ENCODE measurements at regions not wholly inside any gene's neighbourhood (a gene's known extent, or its start where the extent isn't known, plus 50 kb on each side); places are given as distances from the start of the nearest gene placed in this dataset.

DNA sequence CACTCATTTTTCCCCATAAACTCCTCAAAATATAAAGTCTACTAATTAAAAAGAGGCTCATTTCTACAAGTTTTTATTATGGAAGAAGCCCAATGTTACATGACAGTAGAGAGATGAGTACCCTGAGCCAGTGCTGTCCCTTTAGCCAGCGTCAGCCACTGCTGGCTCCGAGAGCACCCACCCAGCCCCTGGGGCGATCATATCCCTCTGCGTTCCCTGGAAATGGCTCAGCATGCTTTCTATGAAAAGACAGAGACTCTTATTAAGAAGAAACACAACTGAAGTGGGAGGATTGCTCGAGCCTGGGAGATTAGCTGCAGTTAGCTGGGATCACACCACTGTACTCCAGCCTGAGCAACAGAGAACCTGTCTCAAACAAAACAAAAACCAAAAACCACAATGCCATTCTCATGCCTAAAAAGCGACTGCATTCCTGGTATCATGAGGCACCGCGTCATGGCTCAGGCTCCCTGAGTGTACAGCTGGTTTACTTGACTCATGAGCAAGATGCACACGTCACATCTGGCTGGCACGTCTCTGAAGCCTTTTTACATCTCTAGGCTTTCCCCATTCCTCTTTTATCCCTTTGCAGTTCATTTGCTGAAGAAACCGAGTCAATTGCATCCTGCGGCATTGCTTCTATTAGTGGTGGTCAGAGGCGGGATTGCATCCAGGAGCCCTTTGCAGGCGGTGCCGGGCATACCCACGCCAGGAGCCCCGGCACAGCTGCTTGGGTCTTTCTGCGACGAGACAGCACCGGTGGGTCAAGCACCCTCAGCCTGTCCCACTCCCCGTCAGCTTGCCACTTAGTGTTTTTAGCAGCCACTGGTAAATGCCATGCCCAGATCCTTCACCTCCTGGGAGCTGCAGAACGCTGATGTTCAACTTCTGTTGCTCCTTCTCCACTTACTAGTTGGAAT lies 119.9 kb downstream of the CTTN start:
- peak; percentile 53 for DNase-seq (ENCODE audit: low read depth, low spot score)
- H3K27ac ChIP-seq, result no peak overlapping the region

GRCh38 chr11:70519117-70519516 lies 120.8 kb downstream of the CTTN start:
- no peak for DNase-seq (ENCODE audit: low read depth, low spot score)
- H3K27ac ChIP-seq, result no peak overlapping the region

- H3K27ac ChIP-seq, result no peak overlapping the region
- no peak for DNase-seq (ENCODE audit: low read depth, low spot score)
These were observed 123.4 kb downstream of the CTTN start for GRCh38 chr11:70521475-70522308.

DNA sequence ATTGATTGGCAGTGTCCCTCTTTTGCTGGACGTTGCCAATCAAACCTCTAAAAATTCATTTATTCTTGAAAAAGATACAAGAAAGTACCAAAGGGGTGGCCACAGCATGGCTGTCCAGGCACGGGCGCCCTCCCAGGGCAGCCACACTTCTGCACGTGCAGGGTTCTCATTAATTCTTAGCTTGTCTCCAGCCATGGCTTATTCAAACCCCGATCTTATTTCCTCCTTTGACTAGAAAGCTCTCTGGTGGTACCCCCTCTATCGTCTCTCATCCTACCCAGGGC lies 123.9 kb downstream of the CTTN start:
- no peak for DNase-seq (ENCODE audit: low read depth, low spot score)
- H3K27ac ChIP-seq, result no peak overlapping the region

DNA sequence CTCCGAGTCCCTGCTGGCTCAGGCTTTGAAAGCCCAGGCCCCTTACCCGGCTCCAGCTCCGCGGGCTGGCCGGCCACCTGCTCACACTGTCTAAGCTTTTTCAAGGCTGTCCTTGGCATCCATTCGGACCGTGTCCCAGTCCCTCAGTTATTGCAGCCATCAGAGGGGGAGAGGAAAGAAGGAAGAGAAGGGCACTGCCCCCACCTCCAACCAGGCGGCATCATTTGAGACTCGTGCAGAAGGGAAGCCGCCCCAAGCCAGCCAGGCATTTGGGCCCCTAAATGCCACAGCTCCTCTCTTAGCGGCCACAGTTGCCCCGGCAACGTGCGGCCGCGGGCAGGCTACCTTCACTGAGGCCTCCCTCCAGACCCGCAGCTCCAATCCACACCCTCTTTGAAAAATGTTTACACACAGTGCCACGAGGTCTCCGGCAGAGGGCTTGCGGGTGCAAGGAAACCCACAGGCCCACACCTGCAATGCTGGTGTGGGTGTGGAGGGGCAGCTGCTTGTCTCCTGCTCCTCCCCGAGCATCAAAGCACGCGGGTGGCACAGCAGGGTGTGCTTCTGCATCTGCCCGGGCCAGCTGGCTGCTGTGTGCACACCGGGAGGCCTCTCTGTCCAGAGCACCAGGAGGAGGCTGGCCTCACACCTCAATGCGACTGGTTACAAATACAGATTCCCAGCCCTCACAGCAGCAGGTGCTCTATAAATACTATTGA lies 124.4 kb downstream of the CTTN start:
- no peak overlapping the region for H3K27ac ChIP-seq
- no peak for DNase-seq (ENCODE audit: low read depth, low spot score)

DNA sequence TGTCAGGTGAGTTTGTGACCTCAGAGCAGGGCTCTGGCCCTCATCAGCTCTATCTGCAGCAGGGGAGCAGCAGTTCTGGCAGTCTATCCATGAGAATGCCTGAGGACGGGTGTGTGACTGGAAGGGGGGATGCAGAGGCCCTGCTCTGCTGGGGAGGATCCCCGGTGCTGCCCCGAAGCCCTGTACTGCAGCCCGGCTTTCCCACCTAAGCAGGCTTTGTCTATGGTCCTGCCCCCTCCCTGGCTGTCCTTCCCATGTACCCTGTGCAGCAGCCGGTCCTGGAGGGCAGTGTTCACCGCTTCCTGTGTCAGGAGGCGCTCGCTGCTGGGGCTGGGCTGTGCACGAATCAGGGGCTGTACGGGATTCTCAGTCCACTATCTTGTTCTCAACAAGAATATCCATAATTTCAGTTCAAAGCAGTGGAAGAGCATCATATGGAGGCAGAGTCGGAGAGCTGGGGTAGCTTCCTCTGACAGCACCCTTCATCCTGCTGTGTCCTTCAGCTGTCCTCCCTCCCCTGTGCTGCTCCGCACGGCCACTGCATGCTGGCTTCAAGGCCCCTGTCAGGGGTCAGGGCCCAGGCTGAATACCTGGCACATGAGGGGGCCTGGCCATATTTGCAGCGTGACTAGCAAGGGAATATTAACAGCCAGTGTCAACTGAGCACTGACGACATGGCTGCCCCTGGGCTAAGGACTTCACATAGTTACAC lies 125.2 kb downstream of the CTTN start:
- DNase-seq (ENCODE audit: low read depth, low spot score), result no peak
- no peak overlapping the region for H3K27ac ChIP-seq

DNA sequence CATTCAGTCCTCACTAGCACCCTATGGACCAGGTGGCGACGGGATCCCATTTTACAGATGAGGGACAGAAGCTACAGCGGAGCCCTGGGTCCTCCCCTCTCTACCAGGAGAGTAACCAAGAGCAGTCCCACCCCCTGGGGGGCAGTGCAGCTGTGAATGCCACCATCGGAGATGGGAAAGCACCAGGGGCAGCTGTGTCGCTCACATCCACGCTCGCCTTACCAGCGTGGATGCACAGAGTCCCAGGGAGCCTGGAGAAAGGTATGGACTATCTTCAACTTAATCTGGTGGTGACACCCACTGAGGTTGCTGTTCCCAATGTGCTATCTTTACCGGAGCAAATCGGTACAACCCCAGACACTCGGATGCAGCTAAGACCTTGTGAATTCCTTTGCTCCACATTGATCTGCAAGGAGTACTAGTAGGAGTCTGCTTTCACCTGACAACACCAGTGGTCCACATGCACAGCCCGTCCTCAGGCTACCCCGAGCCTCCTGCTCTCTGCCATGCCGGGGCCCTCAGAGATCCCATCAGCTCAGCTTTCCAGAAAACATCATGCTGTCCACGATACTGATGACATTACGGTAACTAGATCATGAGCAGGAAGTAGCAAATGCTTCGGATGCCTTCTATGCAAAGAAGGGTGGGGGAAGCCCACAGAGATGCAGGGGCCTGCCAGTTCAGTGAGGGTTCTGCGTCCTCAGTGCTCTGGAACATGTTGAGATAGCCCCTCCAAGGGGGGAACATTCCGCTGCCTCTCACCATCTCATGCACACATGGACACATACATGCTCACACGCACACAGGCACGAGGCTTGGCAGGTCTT lies 126.0 kb downstream of the CTTN start:
- H3K27ac ChIP-seq, result no peak overlapping the region
- DNase-seq (ENCODE audit: low read depth, low spot score), result no peak

GRCh38 chr11:70525006-70525405 lies 126.7 kb downstream of the CTTN start:
- no peak overlapping the region for H3K27ac ChIP-seq

DNA sequence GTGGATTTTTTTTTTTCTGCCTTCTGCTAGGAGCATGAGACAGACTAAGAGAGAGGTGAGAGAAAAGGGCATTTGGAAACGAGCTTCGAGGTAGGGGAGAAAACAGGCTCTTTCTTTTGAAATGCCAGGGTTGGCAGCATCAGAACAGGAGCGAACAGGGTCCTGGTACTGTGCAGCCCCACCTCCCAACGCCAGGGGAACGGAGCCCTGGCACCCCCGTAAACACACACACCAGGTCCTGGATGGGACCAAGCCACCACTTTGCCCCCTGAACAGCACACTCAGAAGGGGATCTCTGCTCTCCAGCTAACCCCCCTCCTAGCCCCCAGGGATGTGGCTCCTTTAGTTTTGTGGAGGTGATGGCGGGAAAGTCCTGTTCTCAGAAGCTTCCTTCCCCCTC lies 127.1 kb downstream of the CTTN start:
- DNase-seq (ENCODE audit: low read depth, low spot score), result no peak
- no peak overlapping the region for H3K27ac ChIP-seq

More at GRCh38 chr11:70525006-70525405, 126.7 kb downstream of the CTTN start:
- no peak for DNase-seq (ENCODE audit: low read depth, low spot score)

GRCh38 chr11:70526116-70527045 lies 128.1 kb downstream of the CTTN start:
- no peak overlapping the region for H3K27ac ChIP-seq
- no peak for DNase-seq (ENCODE audit: low read depth, low spot score)

- no peak overlapping the region for H3K27ac ChIP-seq
- DNase-seq (ENCODE audit: low read depth, low spot score), result no peak
These were observed 128.7 kb downstream of the CTTN start for GRCh38 chr11:70527046-70527395.

GRCh38 chr11:70527429-70528045 lies 129.2 kb downstream of the CTTN start:
- no peak overlapping the region for H3K27ac ChIP-seq
- no peak for DNase-seq (ENCODE audit: low read depth, low spot score)

GRCh38 chr11:70528046-70528793 lies 129.9 kb downstream of the CTTN start:
- DNase-seq (ENCODE audit: low read depth, low spot score), result no peak
- no peak overlapping the region for H3K27ac ChIP-seq

DNA sequence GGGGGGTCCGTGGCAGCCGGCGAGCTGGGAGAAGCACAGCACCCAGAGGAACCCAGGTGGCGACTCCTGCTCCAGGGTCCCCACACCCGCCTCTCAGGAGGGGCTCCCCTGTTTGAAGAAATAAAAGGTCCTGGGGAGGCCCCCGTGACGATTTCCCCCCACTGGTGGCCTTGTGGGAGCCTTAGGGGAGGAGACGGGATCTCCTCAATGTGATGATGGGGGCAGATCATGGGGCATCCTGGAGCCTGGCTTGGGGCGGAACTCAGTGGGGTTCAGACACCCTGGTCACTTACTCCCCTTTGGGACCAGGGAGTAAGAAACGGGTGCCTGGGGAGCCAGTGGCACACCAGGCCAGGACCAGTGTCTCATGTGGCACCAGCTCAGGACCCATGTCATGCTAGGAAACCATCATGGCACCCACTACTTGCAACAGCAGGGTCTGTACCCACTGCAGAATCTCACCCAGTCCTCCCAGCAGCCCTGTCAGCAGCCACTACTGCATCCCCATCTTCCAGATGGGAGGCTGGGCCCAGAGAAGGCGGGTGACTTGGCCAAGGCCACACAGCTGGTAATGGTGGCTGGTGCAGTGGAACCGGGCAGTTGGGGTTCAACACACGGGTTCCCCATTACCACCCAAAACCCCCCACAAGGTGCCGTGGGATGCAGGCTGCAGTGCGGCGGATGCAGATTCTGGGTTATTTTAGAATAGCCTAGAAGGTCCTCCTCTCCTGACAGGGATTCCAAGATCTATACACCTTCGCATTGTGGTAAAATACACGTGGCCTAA lies 130.7 kb downstream of the CTTN start:
- no peak for DNase-seq (ENCODE audit: low read depth, low spot score)
- H3K27ac ChIP-seq, result no peak overlapping the region

DNA sequence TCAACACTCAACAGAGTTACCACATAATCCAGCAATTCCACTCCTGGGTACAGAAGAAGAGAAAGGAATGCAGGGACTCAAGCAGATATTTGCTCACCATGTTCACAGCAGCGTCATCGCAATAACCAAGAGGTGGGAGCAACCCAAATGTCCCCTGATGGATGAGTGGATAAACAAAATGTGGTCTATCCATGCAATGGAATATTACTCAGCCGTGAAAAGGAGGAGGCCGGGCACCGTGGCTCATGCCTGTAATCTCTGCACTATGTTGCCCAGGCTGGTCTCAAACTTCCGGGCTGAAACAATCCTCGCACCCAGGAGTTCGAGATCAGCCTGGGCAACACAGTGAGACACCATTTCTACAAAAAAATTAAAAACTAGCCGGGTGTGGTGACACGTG lies 131.7 kb downstream of the CTTN start:
- DNase-seq (ENCODE audit: low read depth, low spot score), result no peak

GRCh38 chr11:70530629-70531185 lies 132.4 kb downstream of the CTTN start:
- no peak overlapping the region for H3K27ac ChIP-seq
- no peak for DNase-seq (ENCODE audit: low read depth, low spot score)

More for the DNA sequence above, 131.7 kb downstream of the CTTN start:
- H3K27ac ChIP-seq, result no peak overlapping the region

Data from epithelial cell of prostate (primary cell).